ENCODE measurements at regions not wholly inside any gene's neighbourhood (a gene's known extent, or its start where the extent isn't known, plus 50 kb on each side); places are given as distances from the start of the nearest gene placed in this dataset.

- Mint-ChIP-seq H3K36me3 (ENCODE audit: unreplicated experiment) (peaks cover 2% of the 10 kb centered on the region), H3K27me3 (ENCODE audit: unreplicated experiment) (no peaks in the 10 kb centered on the region), H3K4me1 (ENCODE audit: unreplicated experiment) (peaks cover 5% of the 10 kb centered on the region), H3K27ac (ENCODE audit: unreplicated experiment) (no peak overlapping the region), H3K9me3 (ENCODE audit: unreplicated experiment) (no peaks in the 10 kb centered on the region), H3K4me3 (ENCODE audit: unreplicated experiment) (no peak overlapping the region)
- no peak for TF ChIP-seq CTCF (IDR thresholded peaks at IDR 0.05)
- no peak for DNase-seq (ENCODE audit: extremely low spot score, unreplicated experiment)
These were observed 1623.5 kb downstream of the PCDH9 start for GRCh38 chr13:65606622-65607021.

- no peaks in the 10 kb centered on the region for H3K27me3 Mint-ChIP-seq (ENCODE audit: unreplicated experiment)
- TF ChIP-seq CTCF (IDR thresholded peaks at IDR 0.05): no peak
- no peak for DNase-seq (ENCODE audit: extremely low spot score, unreplicated experiment)
- peak overlapping the region; percentile 20 for H3K27ac Mint-ChIP-seq (ENCODE audit: unreplicated experiment)
- peaks cover 5% of the 10 kb centered on the region for H3K4me1 Mint-ChIP-seq (ENCODE audit: unreplicated experiment)
- H3K36me3 Mint-ChIP-seq (ENCODE audit: unreplicated experiment): peaks cover 2% of the 10 kb centered on the region
- no peak overlapping the region for H3K4me3 Mint-ChIP-seq (ENCODE audit: unreplicated experiment)
- no peaks in the 10 kb centered on the region for H3K9me3 Mint-ChIP-seq (ENCODE audit: unreplicated experiment)
These were observed 1624.7 kb downstream of the PCDH9 start for GRCh38 chr13:65605396-65605795.

GRCh38 chr13:65603160-65603559 is 1627.0 kb downstream of the PCDH9 start:
- Mint-ChIP-seq H3K36me3 (ENCODE audit: unreplicated experiment) (peaks cover 2% of the 10 kb centered on the region), H3K27me3 (ENCODE audit: unreplicated experiment) (no peaks in the 10 kb centered on the region), H3K9me3 (ENCODE audit: unreplicated experiment) (no peaks in the 10 kb centered on the region), H3K4me3 (ENCODE audit: unreplicated experiment) (no peak overlapping the region), H3K4me1 (ENCODE audit: unreplicated experiment) (peaks cover 10% of the 10 kb centered on the region), H3K27ac (ENCODE audit: unreplicated experiment) (no peak overlapping the region)
- no peak for DNase-seq (ENCODE audit: extremely low spot score, unreplicated experiment)
- TF ChIP-seq CTCF (IDR thresholded peaks at IDR 0.05): no peak

GRCh38 chr13:65601855-65602254 is 1628.3 kb downstream of the PCDH9 start:
- H3K27me3 Mint-ChIP-seq (ENCODE audit: unreplicated experiment): no peaks in the 10 kb centered on the region
- no peak overlapping the region for H3K4me3 Mint-ChIP-seq (ENCODE audit: unreplicated experiment)

GRCh38 chr13:65600702-65601101 is 1629.4 kb downstream of the PCDH9 start:
- H3K27me3 Mint-ChIP-seq (ENCODE audit: unreplicated experiment): no peaks in the 10 kb centered on the region
- TF ChIP-seq CTCF (IDR thresholded peaks at IDR 0.05): no peak
- no peak overlapping the region for H3K4me3 Mint-ChIP-seq (ENCODE audit: unreplicated experiment)
- no peak overlapping the region for H3K27ac Mint-ChIP-seq (ENCODE audit: unreplicated experiment)
- H3K9me3 Mint-ChIP-seq (ENCODE audit: unreplicated experiment): no peaks in the 10 kb centered on the region
- no peak for DNase-seq (ENCODE audit: extremely low spot score, unreplicated experiment)
- peaks cover 18% of the 10 kb centered on the region for H3K4me1 Mint-ChIP-seq (ENCODE audit: unreplicated experiment)
- peaks cover 2% of the 10 kb centered on the region for H3K36me3 Mint-ChIP-seq (ENCODE audit: unreplicated experiment)

More at GRCh38 chr13:65601855-65602254, 1628.3 kb downstream of the PCDH9 start:
- no peak for TF ChIP-seq CTCF (IDR thresholded peaks at IDR 0.05)
- Mint-ChIP-seq H3K27ac (ENCODE audit: unreplicated experiment) (no peak overlapping the region), H3K36me3 (ENCODE audit: unreplicated experiment) (peaks cover 2% of the 10 kb centered on the region), H3K4me1 (ENCODE audit: unreplicated experiment) (peaks cover 18% of the 10 kb centered on the region), H3K9me3 (ENCODE audit: unreplicated experiment) (no peaks in the 10 kb centered on the region)
- no peak for DNase-seq (ENCODE audit: extremely low spot score, unreplicated experiment)
